Left kidney (tissue), 1 donor: ENCODE measurements at regions not wholly inside any gene's neighbourhood (a gene's known extent, or its start where the extent isn't known, plus 50 kb on each side); places are given as distances from the start of the nearest gene placed in this dataset.
A peak's percentile ranks its signal among the peaks of the same experiment; 100 is the strongest.

Experiments used
- DNase-seq: peaks from one replicate; pipeline ENCODE4 v3.0.0-alpha.2; 2013

- DNase-seq: no peak
These were observed 429.3 kb upstream of the TPK1 start for GRCh38 chr7:145265180-145265579.

GRCh38 chr7:145263886-145264285 lies 428.0 kb upstream of the TPK1 start:
- DNase-seq: no peak

- no peak for DNase-seq
These were observed 416.2 kb upstream of the TPK1 start for GRCh38 chr7:145252031-145252430.

GRCh38 chr7:145224775-145225174 lies 388.9 kb upstream of the TPK1 start:
- DNase-seq: no peak

GRCh38 chr7:145219461-145219860 lies 383.6 kb upstream of the TPK1 start:
- no peak for DNase-seq

GRCh38 chr7:145216866-145217265 lies 381.0 kb upstream of the TPK1 start:
- no peak for DNase-seq

- DNase-seq: no peak
These were observed 376.2 kb upstream of the TPK1 start for GRCh38 chr7:145212050-145212449.

GRCh38 chr7:145211211-145211610 lies 375.4 kb upstream of the TPK1 start:
- DNase-seq: no peak

- DNase-seq: no peak
These were observed 358.1 kb upstream of the TPK1 start for GRCh38 chr7:145193951-145194350.

GRCh38 chr7:145184956-145185355 lies 349.1 kb upstream of the TPK1 start:
- no peak for DNase-seq

GRCh38 chr7:145183069-145183468 lies 347.2 kb upstream of the TPK1 start:
- no peak for DNase-seq

GRCh38 chr7:145175366-145175765 lies 339.5 kb upstream of the TPK1 start:
- DNase-seq: no peak

GRCh38 chr7:145169908-145170307 lies 334.1 kb upstream of the TPK1 start:
- peak; percentile 13 for DNase-seq

GRCh38 chr7:145168879-145169278 lies 333.0 kb upstream of the TPK1 start:
- no peak for DNase-seq

GRCh38 chr7:145168427-145168826 lies 332.6 kb upstream of the TPK1 start:
- DNase-seq: no peak

GRCh38 chr7:145156834-145157233 lies 321.0 kb upstream of the TPK1 start:
- DNase-seq: no peak

- no peak for DNase-seq
These were observed 316.7 kb upstream of the TPK1 start for GRCh38 chr7:145152589-145152988.

- peak; percentile 1 for DNase-seq
These were observed 315.8 kb upstream of the TPK1 start for GRCh38 chr7:145151676-145152075.

- no peak for DNase-seq
These were observed 312.0 kb upstream of the TPK1 start for GRCh38 chr7:145147865-145148264.

- no peak for DNase-seq
These were observed 307.8 kb upstream of the TPK1 start for GRCh38 chr7:145143685-145144084.

- DNase-seq: no peak
These were observed 298.5 kb upstream of the TPK1 start for GRCh38 chr7:145134377-145134776.

GRCh38 chr7:145123502-145123901 lies 287.6 kb upstream of the TPK1 start:
- DNase-seq: no peak

- peak; percentile 8 for DNase-seq
These were observed 270.1 kb upstream of the TPK1 start for GRCh38 chr7:145106001-145106400.

GRCh38 chr7:145105561-145105960 lies 269.7 kb upstream of the TPK1 start:
- DNase-seq: no peak

- DNase-seq: no peak
These were observed 268.5 kb upstream of the TPK1 start for GRCh38 chr7:145104400-145104799.
